CD8-positive, alpha-beta memory T cell (primary cell): ENCODE measurements at regions not wholly inside any gene's neighbourhood (a gene's known extent, or its start where the extent isn't known, plus 50 kb on each side); places are given as distances from the start of the nearest gene placed in this dataset.

ENCODE experiments used
- CTCF ChIA-PET: fragments of 350-600 bp; sonication (Branson Sonifier 250); formaldehyde crosslinking; loops from one replicate; lab custom pipeline; 2021; ENCODE audit warnings: antibody characterized with exemption; lab: Charles Lee
- POLR2A ChIA-PET: fragments of 350-600 bp; sonication (Branson Sonifier 250); formaldehyde crosslinking; loops from one replicate; lab custom pipeline; 2021; ENCODE audit warnings: antibody characterized with exemption; lab: Charles Lee
- DNase-seq, 5 donors: peaks; one replicate each; pipeline versions ENCODE4 v3.0.0 to v3.0.0-alpha.2; 2020 to 2022; ENCODE audit warnings: mixed read lengths in 1 of 5
- H3K27ac ChIP-seq: one replicate; pipeline ENCODE4 v1.7.0; 2013; ENCODE audit warnings: low read depth, mild to moderate bottlenecking, low read length, moderate library complexity
- H3K27me3 ChIP-seq: 2 replicates; pipeline ENCODE4 v1.7.0; 2013; ENCODE audit warnings: low read length, mild to moderate bottlenecking; ENCODE audit not compliant: insufficient read depth, poor library complexity, severe bottlenecking
- H3K36me3 ChIP-seq: 2 replicates; pipeline ENCODE4 v1.7.0; 2013; ENCODE audit warnings: mild to moderate bottlenecking, low read length, moderate library complexity; ENCODE audit not compliant: insufficient read depth
- H3K4me1 ChIP-seq: 2 replicates; pipeline ENCODE4 v1.7.0; 2013; ENCODE audit warnings: mild to moderate bottlenecking, low read length, moderate library complexity; ENCODE audit not compliant: insufficient read depth
- H3K4me3 ChIP-seq: 2 replicates; pipeline ENCODE4 v1.7.0; 2013; ENCODE audit warnings: mild to moderate bottlenecking, low read length
- H3K9me3 ChIP-seq: 2 replicates; pipeline ENCODE4 v1.7.0; 2013; ENCODE audit warnings: mild to moderate bottlenecking, low read length
- H3K27ac Mint-ChIP-seq, 8 donors: one replicate each; pipeline ENCODE4 v1.8.0; 2020 to 2021; ENCODE audit warnings: mixed read lengths in 8 of 8, mild to moderate bottlenecking in 6 of 8, inconsistent platforms in 3 of 8, moderate library complexity in 3 of 8
- H3K27me3 Mint-ChIP-seq, 2 donors: one replicate each; pipeline ENCODE4 v1.8.0; 2020 to 2021; ENCODE audit warnings: mixed read lengths in 2 of 2, mild to moderate bottlenecking in 1 of 2, moderate library complexity in 1 of 2
- H3K36me3 Mint-ChIP-seq, 3 donors: one replicate each; pipeline ENCODE4 v1.8.0; 2020 to 2021; ENCODE audit warnings: mixed read lengths in 3 of 3, inconsistent platforms in 1 of 3, mild to moderate bottlenecking in 1 of 3
- H3K4me1 Mint-ChIP-seq, 3 donors: one replicate each; pipeline ENCODE4 v1.8.0; 2020 to 2021; ENCODE audit warnings: mixed read lengths in 3 of 3, inconsistent platforms in 1 of 3, mild to moderate bottlenecking in 1 of 3
- H3K4me3 Mint-ChIP-seq, 7 donors: one replicate each; pipeline ENCODE4 v1.8.0; 2020 to 2021; ENCODE audit warnings: mixed read lengths in 7 of 7, mild to moderate bottlenecking in 6 of 7, moderate library complexity in 4 of 7, inconsistent platforms in 2 of 7
- H3K9me3 Mint-ChIP-seq, 5 donors: one replicate each; pipeline ENCODE4 v1.8.0; 2020 to 2022; ENCODE audit warnings: mixed read lengths in 5 of 5, mild to moderate bottlenecking in 3 of 5, moderate library complexity in 2 of 5, inconsistent platforms in 1 of 5

GRCh38 chr20:5374171-5374570 is 57.4 kb upstream of the PROKR2 start:
- H3K36me3 Mint-ChIP-seq: no peaks in the 10 kb centered on the region
- peaks cover 0 to 3% (median 2%) of the 10 kb centered on the region in 5 donors for H3K9me3 Mint-ChIP-seq
- Histone ChIP-seq H3K4me1 (no peaks in the 10 kb centered on the region), H3K36me3 (no peaks in the 10 kb centered on the region), H3K4me3 (no peak overlapping the region), H3K9me3 (no peaks in the 10 kb centered on the region), H3K27me3 (no peaks in the 10 kb centered on the region), H3K27ac (no peak overlapping the region)
- H3K4me1 Mint-ChIP-seq: no peaks in the 10 kb centered on the region
- no peak for DNase-seq
- peaks cover 12 to 40% of the 10 kb centered on the region in 2 donors for H3K27me3 Mint-ChIP-seq
- H3K4me3 Mint-ChIP-seq: no peak overlapping the region
- POLR2A ChIA-PET: no interaction called here
- CTCF ChIA-PET: no interaction called here
- peak overlapping the region in 1 of 8 donors; percentile 3 for H3K27ac Mint-ChIP-seq

- Histone ChIP-seq H3K27me3 (no peaks in the 10 kb centered on the region), H3K4me1 (no peaks in the 10 kb centered on the region), H3K27ac (no peak overlapping the region), H3K9me3 (no peaks in the 10 kb centered on the region), H3K4me3 (no peak overlapping the region), H3K36me3 (no peaks in the 10 kb centered on the region)
- ChIA-PET POLR2A (no interaction called here), CTCF (no interaction called here)
- no peak for DNase-seq
- H3K36me3 Mint-ChIP-seq: peaks cover 0 to under 1% (median 0%) of the 10 kb centered on the region in 3 donors
- H3K27me3 Mint-ChIP-seq: peaks cover 10 to 33% of the 10 kb centered on the region in 2 donors
- no peak overlapping the region for H3K4me3 Mint-ChIP-seq
- no peak overlapping the region for H3K27ac Mint-ChIP-seq
- H3K4me1 Mint-ChIP-seq: no peaks in the 10 kb centered on the region
- peaks cover 0 to 3% (median under 1%) of the 10 kb centered on the region in 5 donors for H3K9me3 Mint-ChIP-seq
These were observed 55.6 kb upstream of the PROKR2 start for GRCh38 chr20:5372371-5372770.

GRCh38 chr20:5369629-5370028 is 52.9 kb upstream of the PROKR2 start:
- Mint-ChIP-seq H3K27ac (no peak overlapping the region), H3K9me3 (peaks cover 7 to 18% (median 13%) of the 10 kb centered on the region in 5 donors), H3K27me3 (peaks cover 13 to 30% of the 10 kb centered on the region in 2 donors), H3K4me3 (no peak overlapping the region), H3K4me1 (no peaks in the 10 kb centered on the region), H3K36me3 (peaks cover 0 to 11% (median 0%) of the 10 kb centered on the region in 3 donors)
- DNase-seq: no peak
- no peaks in the 10 kb centered on the region for H3K4me1 ChIP-seq
- no peaks in the 10 kb centered on the region for H3K27me3 ChIP-seq
- no peaks in the 10 kb centered on the region for H3K36me3 ChIP-seq
- H3K4me3 ChIP-seq: no peak overlapping the region
- H3K27ac ChIP-seq: no peak overlapping the region
- H3K9me3 ChIP-seq: no peaks in the 10 kb centered on the region
- ChIA-PET CTCF (no interaction called here), POLR2A (no interaction called here)
